ENCODE measurements at regions not wholly inside any gene's neighbourhood (a gene's known extent, or its start where the extent isn't known, plus 50 kb on each side); places are given as distances from the start of the nearest gene placed in this dataset.

- Histone ChIP-seq H3K4me1 (ENCODE audit: control insufficient read depth, insufficient read depth, low read length, poor library complexity, severe bottlenecking) (peaks cover 16% of the 10 kb centered on the region), H3K36me3 (ENCODE audit: control insufficient read depth, insufficient read depth, low read length) (no peaks in the 10 kb centered on the region), H3K9me3 (ENCODE audit: control insufficient read depth, low read length) (peaks cover 7% of the 10 kb centered on the region), H3K27ac (ENCODE audit: low read depth, low read length, severe bottlenecking) (no peak overlapping the region), H3K4me3 (ENCODE audit: extremely low read depth, insufficient read depth, low read length, poor library complexity, severe bottlenecking) (no peak overlapping the region)
- 60 to 100% methylated on average over 1 to 2 of the region's 4 CpGs for WGBS, 2 experiments (ENCODE audit: insufficient coverage in 2 of 2)
Observed at GRCh38 chr4:17157304-17157703, 258.9 kb upstream of the LDB2 start.

GRCh38 chr4:17155486-17155885, 257.0 kb upstream of the LDB2 start:
- Histone ChIP-seq H3K27ac (ENCODE audit: low read depth, low read length, severe bottlenecking) (no peak overlapping the region), H3K4me3 (ENCODE audit: extremely low read depth, insufficient read depth, low read length, poor library complexity, severe bottlenecking) (no peak overlapping the region), H3K9me3 (ENCODE audit: control insufficient read depth, low read length) (no peaks in the 10 kb centered on the region), H3K4me1 (ENCODE audit: control insufficient read depth, insufficient read depth, low read length, poor library complexity, severe bottlenecking) (peaks cover 16% of the 10 kb centered on the region), H3K36me3 (ENCODE audit: control insufficient read depth, insufficient read depth, low read length) (no peaks in the 10 kb centered on the region)

GRCh38 chr4:17153572-17153971, 255.1 kb upstream of the LDB2 start:
- peak overlapping the region; percentile 7 for H3K27ac ChIP-seq (ENCODE audit: low read depth, low read length, severe bottlenecking)
- WGBS, 2 experiments (ENCODE audit: insufficient coverage in 2 of 2) = 92 to 100% methylated on average over 3 to 6 of the region's 6 CpGs
- no peaks in the 10 kb centered on the region for H3K36me3 ChIP-seq (ENCODE audit: control insufficient read depth, insufficient read depth, low read length)
- no peak overlapping the region for H3K4me3 ChIP-seq (ENCODE audit: extremely low read depth, insufficient read depth, low read length, poor library complexity, severe bottlenecking)
- H3K9me3 ChIP-seq (ENCODE audit: control insufficient read depth, low read length) = peaks cover 7% of the 10 kb centered on the region
- peaks cover 16% of the 10 kb centered on the region for H3K4me1 ChIP-seq (ENCODE audit: control insufficient read depth, insufficient read depth, low read length, poor library complexity, severe bottlenecking)

- Histone ChIP-seq H3K4me1 (ENCODE audit: control insufficient read depth, insufficient read depth, low read length, poor library complexity, severe bottlenecking) (peaks cover 16% of the 10 kb centered on the region), H3K4me3 (ENCODE audit: extremely low read depth, insufficient read depth, low read length, poor library complexity, severe bottlenecking) (no peak overlapping the region), H3K36me3 (ENCODE audit: control insufficient read depth, insufficient read depth, low read length) (no peaks in the 10 kb centered on the region), H3K27ac (ENCODE audit: low read depth, low read length, severe bottlenecking) (peak overlapping the region; percentile 7), H3K9me3 (ENCODE audit: control insufficient read depth, low read length) (peaks cover 8% of the 10 kb centered on the region)
- 25 to 56% methylated on average over 3 of the region's 6 CpGs for WGBS, 2 experiments (ENCODE audit: insufficient coverage in 2 of 2)
Observed at GRCh38 chr4:17152941-17153540, 254.6 kb upstream of the LDB2 start.

- Histone ChIP-seq H3K9me3 (ENCODE audit: control insufficient read depth, low read length) (peaks cover 36% of the 10 kb centered on the region), H3K27ac (ENCODE audit: low read depth, low read length, severe bottlenecking) (peak overlapping the region; percentile 64), H3K4me1 (ENCODE audit: control insufficient read depth, insufficient read depth, low read length, poor library complexity, severe bottlenecking) (peaks cover 15% of the 10 kb centered on the region), H3K4me3 (ENCODE audit: extremely low read depth, insufficient read depth, low read length, poor library complexity, severe bottlenecking) (no peak overlapping the region), H3K36me3 (ENCODE audit: control insufficient read depth, insufficient read depth, low read length) (no peaks in the 10 kb centered on the region)
Observed at GRCh38 chr4:17142232-17142711, 243.8 kb upstream of the LDB2 start.

GRCh38 chr4:17138847-17139246, 240.4 kb upstream of the LDB2 start:
- Histone ChIP-seq H3K4me1 (ENCODE audit: control insufficient read depth, insufficient read depth, low read length, poor library complexity, severe bottlenecking) (peaks cover 12% of the 10 kb centered on the region), H3K27ac (ENCODE audit: low read depth, low read length, severe bottlenecking) (no peak overlapping the region), H3K9me3 (ENCODE audit: control insufficient read depth, low read length) (peaks cover 36% of the 10 kb centered on the region), H3K4me3 (ENCODE audit: extremely low read depth, insufficient read depth, low read length, poor library complexity, severe bottlenecking) (no peak overlapping the region), H3K36me3 (ENCODE audit: control insufficient read depth, insufficient read depth, low read length) (no peaks in the 10 kb centered on the region)

- no peak overlapping the region for H3K4me3 ChIP-seq (ENCODE audit: extremely low read depth, insufficient read depth, low read length, poor library complexity, severe bottlenecking)
- no peaks in the 10 kb centered on the region for H3K4me1 ChIP-seq (ENCODE audit: control insufficient read depth, insufficient read depth, low read length, poor library complexity, severe bottlenecking)
- no peaks in the 10 kb centered on the region for H3K36me3 ChIP-seq (ENCODE audit: control insufficient read depth, insufficient read depth, low read length)
- H3K9me3 ChIP-seq (ENCODE audit: control insufficient read depth, low read length) = peaks cover 21% of the 10 kb centered on the region
- no peak overlapping the region for H3K27ac ChIP-seq (ENCODE audit: low read depth, low read length, severe bottlenecking)
Observed at GRCh38 chr4:17134565-17134964, 236.1 kb upstream of the LDB2 start.

GRCh38 chr4:17134100-17134499, 235.7 kb upstream of the LDB2 start:
- Histone ChIP-seq H3K27ac (ENCODE audit: low read depth, low read length, severe bottlenecking) (no peak overlapping the region), H3K4me1 (ENCODE audit: control insufficient read depth, insufficient read depth, low read length, poor library complexity, severe bottlenecking) (no peaks in the 10 kb centered on the region), H3K36me3 (ENCODE audit: control insufficient read depth, insufficient read depth, low read length) (no peaks in the 10 kb centered on the region), H3K9me3 (ENCODE audit: control insufficient read depth, low read length) (peaks cover 17% of the 10 kb centered on the region), H3K4me3 (ENCODE audit: extremely low read depth, insufficient read depth, low read length, poor library complexity, severe bottlenecking) (no peak overlapping the region)
- WGBS, 2 experiments (ENCODE audit: insufficient coverage in 2 of 2) = 100% methylated on average over 1 of the region's 3 CpGs; no CpG with 5 or more reads in 1 of the 2 experiments

- Histone ChIP-seq H3K4me1 (ENCODE audit: control insufficient read depth, insufficient read depth, low read length, poor library complexity, severe bottlenecking) (no peaks in the 10 kb centered on the region), H3K27ac (ENCODE audit: low read depth, low read length, severe bottlenecking) (no peak overlapping the region), H3K36me3 (ENCODE audit: control insufficient read depth, insufficient read depth, low read length) (no peaks in the 10 kb centered on the region), H3K4me3 (ENCODE audit: extremely low read depth, insufficient read depth, low read length, poor library complexity, severe bottlenecking) (no peak overlapping the region), H3K9me3 (ENCODE audit: control insufficient read depth, low read length) (peaks cover 5% of the 10 kb centered on the region)
- WGBS, 2 experiments (ENCODE audit: insufficient coverage in 2 of 2) = no CpG with 5 or more reads among the region's 2 CpGs
Observed at GRCh38 chr4:17132226-17132625, 233.8 kb upstream of the LDB2 start.

GRCh38 chr4:17128268-17128667, 229.8 kb upstream of the LDB2 start:
- Histone ChIP-seq H3K9me3 (ENCODE audit: control insufficient read depth, low read length) (peaks cover 2% of the 10 kb centered on the region), H3K4me3 (ENCODE audit: extremely low read depth, insufficient read depth, low read length, poor library complexity, severe bottlenecking) (no peak overlapping the region), H3K36me3 (ENCODE audit: control insufficient read depth, insufficient read depth, low read length) (no peaks in the 10 kb centered on the region), H3K4me1 (ENCODE audit: control insufficient read depth, insufficient read depth, low read length, poor library complexity, severe bottlenecking) (no peaks in the 10 kb centered on the region), H3K27ac (ENCODE audit: low read depth, low read length, severe bottlenecking) (no peak overlapping the region)
- 100% methylated on average over 1 of the region's 2 CpGs; no CpG with 5 or more reads in 1 of the 2 experiments for WGBS, 2 experiments (ENCODE audit: insufficient coverage in 2 of 2)

- WGBS, 2 experiments (ENCODE audit: insufficient coverage in 2 of 2) = 86% methylated on average over 1 of the region's 1 CpG; no CpG with 5 or more reads in 1 of the 2 experiments
- no peaks in the 10 kb centered on the region for H3K36me3 ChIP-seq (ENCODE audit: control insufficient read depth, insufficient read depth, low read length)
- no peak overlapping the region for H3K4me3 ChIP-seq (ENCODE audit: extremely low read depth, insufficient read depth, low read length, poor library complexity, severe bottlenecking)
- no peaks in the 10 kb centered on the region for H3K9me3 ChIP-seq (ENCODE audit: control insufficient read depth, low read length)
- no peaks in the 10 kb centered on the region for H3K4me1 ChIP-seq (ENCODE audit: control insufficient read depth, insufficient read depth, low read length, poor library complexity, severe bottlenecking)
- no peak overlapping the region for H3K27ac ChIP-seq (ENCODE audit: low read depth, low read length, severe bottlenecking)
Observed at GRCh38 chr4:17126321-17126966, 228.0 kb upstream of the LDB2 start.

Data from mesodermal cell (in vitro differentiated cells).